GM12892 (cell line): ENCODE measurements at regions not wholly inside any gene's neighbourhood (a gene's known extent, or its start where the extent isn't known, plus 50 kb on each side); places are given as distances from the start of the nearest gene placed in this dataset.

ENCODE experiments used
- POLR2A ChIP-seq: IDR thresholded peaks from 2 replicates; pipeline ENCODE4 v1.6.1; 2011; ENCODE audit warnings: low read depth, low read length, control low read depth
- POLR2AphosphoS5 ChIP-seq: IDR thresholded peaks from 2 replicates; pipeline ENCODE4 v1.6.1; 2011; ENCODE audit warnings: low read depth, low read length, control low read depth

GRCh38 chr17:72481572-72481971 lies 360.8 kb downstream of the SOX9 start:
- TF ChIP-seq POLR2A (no peak), POLR2AphosphoS5 (no peak)
